AG09319 (cell line): ENCODE measurements at regions not wholly inside any gene's neighbourhood (a gene's known extent, or its start where the extent isn't known, plus 50 kb on each side); places are given as distances from the start of the nearest gene placed in this dataset.

ENCODE experiments used
- DNase-seq: peaks from one replicate; pipeline ENCODE4 v3.0.0-alpha.2; 2010; ENCODE audit warnings: low read depth; ENCODE audit errors: extremely low read depth
- CTCF ChIP-seq: IDR thresholded peaks from 2 replicates; pipeline ENCODE4 v1.5.1; 2011; ENCODE audit warnings: low read depth, mild to moderate bottlenecking, inconsistent platforms, low read length, moderate library complexity

- DNase-seq: no peak
- TF ChIP-seq CTCF: no peak
These were observed 325.7 kb downstream of the SHANK2 start for GRCh38 chr11:70926543-70927201.

DNA sequence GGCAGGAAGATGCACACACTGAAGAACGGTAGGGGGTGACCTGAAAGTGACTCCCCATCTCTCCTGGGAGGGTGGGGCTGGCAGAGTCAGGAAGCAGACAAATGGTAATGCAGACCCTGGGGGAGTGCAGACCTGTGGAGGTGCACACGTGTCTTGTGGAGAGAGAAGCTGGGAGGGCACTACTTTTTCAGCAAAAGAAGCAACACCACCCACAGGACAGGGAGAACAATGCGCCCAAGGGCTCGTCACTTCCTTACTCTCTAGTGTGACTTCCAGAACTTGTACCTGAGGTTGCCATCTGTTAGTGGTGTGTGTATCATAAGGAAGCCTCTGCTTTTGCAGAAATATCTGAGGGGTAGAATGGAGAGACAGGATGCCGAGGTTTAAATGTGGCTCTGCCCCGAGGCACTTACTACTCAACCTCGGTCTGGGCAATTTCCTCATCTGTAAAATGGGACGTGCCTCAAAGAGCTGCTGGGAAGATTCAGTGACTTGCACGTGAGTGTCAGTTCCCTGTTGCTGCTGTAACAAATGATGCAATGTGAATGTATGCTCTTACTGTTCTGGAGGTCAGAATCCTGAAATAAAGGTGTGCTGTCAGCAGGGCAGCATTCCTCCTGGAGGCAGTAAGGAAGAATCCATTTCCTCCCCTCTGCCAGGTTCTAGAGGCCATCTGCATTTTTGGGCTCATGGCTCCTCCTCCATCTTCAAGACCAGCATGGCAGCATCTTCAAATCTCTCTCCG lies 323.4 kb downstream of the SHANK2 start:
- DNase-seq: no peak

GRCh38 chr11:70930215-70930614 lies 322.2 kb downstream of the SHANK2 start:
- TF ChIP-seq CTCF: no peak
- DNase-seq: no peak

More for the DNA sequence above, 323.4 kb downstream of the SHANK2 start:
- no peak for TF ChIP-seq CTCF

- no peak for DNase-seq
- TF ChIP-seq CTCF: no peak
These were observed 320.9 kb downstream of the SHANK2 start for GRCh38 chr11:70931430-70931829.

DNA sequence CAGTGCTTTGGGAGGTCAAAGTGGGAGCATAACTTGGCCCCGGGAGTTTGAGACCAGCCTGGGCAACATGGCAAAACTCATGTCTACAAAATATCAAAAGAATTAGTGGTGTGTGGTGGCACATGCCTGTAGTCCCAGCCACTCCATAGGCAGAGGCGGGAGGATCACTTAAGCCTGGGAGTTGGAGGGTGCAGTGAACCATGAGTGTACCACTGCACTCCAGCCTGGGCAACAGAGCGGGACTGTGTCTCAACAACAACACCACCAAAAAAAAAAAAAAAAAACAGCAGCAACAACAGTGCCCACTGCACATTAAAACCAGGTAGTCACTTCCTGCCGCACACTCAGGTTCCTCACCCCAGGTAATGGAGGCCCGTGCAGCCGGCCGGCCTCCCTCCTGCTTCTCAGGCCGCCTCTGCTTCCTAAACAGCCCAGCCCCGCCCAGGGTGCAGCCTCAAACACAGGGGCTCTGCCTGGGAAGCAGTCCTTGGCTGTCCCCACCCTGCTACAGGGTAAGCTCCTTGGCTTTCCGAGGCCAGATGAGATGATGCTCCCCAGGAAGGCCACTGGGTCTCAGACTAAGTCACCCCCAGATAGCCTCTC lies 318.3 kb downstream of the SHANK2 start:
- DNase-seq: no peak
- TF ChIP-seq CTCF: no peak

GRCh38 chr11:70935006-70935768 lies 317.2 kb downstream of the SHANK2 start:
- no peak for TF ChIP-seq CTCF

GRCh38 chr11:70942593-70942992 lies 309.8 kb downstream of the SHANK2 start:
- TF ChIP-seq CTCF: no peak; the same call in 1 of the 2 replicates
- no peak for DNase-seq

More at GRCh38 chr11:70935006-70935768, 317.2 kb downstream of the SHANK2 start:
- DNase-seq: no peak
